HG02759 (cell line): ENCODE measurements at regions not wholly inside any gene's neighbourhood (a gene's known extent, or its start where the extent isn't known, plus 50 kb on each side); places are given as distances from the start of the nearest gene placed in this dataset.

Experiments used
- ATAC-seq: cut with Tn5 transposase; IDR thresholded peaks from one replicate; pipeline ENCODE4 v1.9.1; 2021; ENCODE audit warnings: mild to moderate bottlenecking, moderate library complexity; ENCODE audit not compliant: unreplicated experiment

DNA sequence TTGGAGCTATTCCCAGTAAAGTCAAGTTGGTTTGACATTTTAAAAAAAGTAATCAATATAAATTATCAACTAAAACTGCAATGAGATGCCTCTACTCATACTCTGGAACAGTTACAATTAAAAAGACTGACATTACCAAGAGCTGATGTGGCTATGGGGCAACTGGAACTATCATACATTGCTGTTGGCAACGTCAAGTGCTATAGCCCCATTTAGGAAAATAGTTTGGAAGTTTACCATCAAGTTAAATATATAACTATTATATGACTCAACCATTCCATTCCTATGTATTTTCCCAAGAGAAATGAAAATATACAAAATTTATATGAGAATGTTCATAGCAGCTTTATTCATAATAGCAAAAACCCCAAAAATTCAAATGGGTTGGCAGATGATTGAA is 111.4 kb upstream of the HDGFL1 start:
- ATAC-seq: no peak

DNA sequence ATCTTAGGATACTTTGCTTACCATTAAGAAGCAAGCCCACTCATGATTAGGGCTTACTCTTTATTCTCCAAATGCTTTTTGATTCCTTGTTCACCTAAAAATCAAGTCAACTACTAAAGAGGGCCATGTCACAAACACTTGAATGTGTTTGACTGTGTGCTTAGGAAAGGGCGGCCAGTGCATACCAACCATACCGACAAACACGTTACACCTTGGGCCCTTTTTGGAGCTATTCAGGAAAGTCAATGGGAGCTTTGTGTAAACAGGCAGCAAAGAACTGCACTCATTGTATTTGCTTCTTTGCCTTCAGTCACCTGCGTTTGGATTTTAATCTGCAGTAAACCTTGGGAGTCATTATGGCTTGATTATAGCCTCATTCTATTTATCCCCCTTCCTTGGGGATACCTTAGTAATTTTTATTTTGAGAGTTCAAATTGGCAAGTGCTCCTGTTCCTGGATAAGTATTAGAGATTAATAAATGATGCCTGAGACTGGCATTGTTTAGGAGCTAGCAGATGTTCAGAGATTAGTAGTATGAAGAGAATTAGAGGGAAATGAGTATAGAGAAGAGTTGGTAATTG is 102.6 kb upstream of the HDGFL1 start:
- no peak for ATAC-seq

DNA sequence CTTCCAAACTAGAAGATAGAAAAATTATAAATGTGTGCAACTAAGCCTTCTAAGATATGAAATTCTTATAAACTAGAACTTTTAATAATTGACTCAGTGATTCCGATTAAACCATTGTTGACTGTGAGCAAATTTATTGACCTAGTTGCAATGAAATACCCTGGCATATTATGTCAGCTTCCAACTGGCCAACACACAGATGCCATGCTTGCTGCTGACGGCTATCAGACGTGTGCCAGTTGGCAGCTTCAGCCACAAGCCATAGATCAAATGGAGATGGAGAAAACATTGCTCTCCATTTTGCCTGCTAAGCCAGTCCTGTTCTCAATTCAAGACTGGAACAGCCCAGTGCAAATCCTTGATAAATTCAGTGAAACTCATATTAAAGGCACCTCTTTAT is 101.7 kb upstream of the HDGFL1 start:
- ATAC-seq: no peak

DNA sequence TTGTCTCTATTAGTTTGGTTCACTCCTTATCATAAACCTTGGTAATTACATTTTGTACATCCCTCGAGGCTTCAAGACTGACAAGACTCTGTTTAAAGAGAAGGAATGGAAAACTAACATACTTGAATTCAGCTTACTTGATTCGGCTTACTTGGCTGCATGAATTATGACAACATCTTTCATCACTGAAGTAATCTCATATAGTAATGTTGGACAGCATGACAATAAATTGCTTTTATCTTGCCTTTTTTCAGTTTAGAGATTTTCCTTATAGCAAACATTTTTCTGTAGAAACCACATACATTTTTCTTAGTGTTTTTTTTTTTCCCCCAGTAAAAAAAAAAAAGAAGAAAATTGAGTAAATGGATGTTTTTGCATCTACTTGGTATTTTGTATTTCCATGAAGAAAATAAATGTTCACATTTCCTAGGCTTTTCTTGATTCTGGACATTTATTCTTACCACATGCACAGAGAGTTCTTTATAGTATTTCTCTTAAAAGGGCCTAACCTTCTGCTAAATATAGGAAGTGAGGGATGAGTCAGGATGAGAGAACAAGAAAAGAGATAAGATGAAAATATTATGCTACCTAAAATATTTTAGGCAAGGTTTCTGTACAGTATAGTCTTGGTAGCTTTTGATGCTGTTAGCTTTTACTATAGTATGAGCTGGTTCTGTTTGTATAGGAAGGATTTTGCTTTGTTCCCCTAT is 101.0 kb upstream of the HDGFL1 start:
- ATAC-seq: no peak

DNA sequence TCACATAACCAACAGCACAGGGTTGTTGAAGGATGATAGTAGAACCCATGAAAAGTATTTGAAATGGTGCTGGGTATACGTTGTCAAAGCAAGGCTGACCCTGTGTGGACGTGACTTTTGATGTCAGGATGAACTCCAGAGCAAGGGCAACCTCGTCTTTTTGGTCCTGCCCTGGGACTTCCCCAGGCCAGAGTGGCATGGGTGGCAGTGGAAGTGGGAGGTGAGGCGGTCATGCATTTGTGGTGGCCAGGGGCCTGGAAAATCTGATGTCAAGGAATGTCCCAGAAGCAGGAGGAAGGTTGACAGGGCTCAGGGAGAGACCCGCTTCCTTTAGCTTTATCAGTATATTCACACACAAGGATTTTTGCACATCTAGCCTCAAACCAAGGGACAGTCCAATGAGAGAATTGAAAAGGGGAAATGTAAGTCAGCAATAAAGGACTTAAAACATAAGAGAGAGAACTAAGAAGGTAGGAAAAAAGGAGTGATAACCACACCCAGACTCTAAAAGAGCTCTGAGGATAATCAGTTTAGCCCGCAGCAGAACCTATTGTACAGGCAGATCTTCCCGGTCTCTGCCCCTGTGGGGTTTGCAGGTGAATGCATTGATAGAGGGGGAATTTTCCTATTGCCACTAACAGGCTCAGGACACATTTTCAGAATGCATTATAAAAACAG is 98.8 kb upstream of the HDGFL1 start:
- ATAC-seq: no peak

DNA sequence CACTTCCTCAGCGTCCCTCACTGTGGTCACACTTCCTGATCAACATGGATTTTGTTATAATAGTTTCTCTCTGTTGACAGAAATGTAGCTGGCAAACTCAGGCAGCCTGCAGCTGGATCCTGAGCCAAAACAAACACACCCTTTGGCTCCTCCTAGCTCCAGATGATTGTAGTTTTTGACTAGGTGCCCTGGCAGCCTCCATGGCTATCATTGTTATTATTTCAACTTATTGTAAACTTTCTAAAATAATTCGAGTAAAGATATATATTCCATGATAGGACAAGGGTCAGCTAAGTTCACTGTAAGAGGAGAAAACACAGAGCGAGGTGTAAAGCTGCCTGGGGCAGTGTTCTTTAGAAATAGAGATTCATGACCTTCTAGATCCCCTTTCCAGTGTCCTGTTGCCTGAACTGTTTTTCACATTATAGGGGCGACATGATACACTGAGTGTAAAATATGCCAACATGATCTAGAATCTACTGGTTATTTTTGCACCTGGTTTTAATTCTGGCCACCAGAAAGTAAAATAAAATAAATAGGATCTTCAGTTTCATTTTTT is 98.2 kb upstream of the HDGFL1 start:
- ATAC-seq: no peak

DNA sequence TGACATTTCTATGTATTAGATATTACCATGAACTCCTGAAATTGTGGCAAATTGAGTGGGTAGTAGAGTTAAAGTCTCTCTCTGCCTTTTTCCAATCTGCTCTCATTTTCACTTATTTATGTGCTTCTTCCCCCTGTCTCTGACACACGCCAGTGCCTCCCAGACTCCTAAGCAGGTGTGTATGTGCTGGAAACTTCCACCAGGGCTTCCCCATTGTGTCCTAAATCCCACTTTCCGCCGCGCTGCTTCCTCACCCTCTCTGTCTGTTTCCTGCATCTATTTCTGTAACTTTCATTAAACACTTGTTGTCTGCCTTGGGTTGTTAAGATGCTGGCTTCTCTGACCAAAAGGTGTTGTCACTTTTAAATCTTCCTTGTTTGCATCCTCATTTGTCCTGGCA is 97.6 kb upstream of the HDGFL1 start:
- no peak for ATAC-seq

DNA sequence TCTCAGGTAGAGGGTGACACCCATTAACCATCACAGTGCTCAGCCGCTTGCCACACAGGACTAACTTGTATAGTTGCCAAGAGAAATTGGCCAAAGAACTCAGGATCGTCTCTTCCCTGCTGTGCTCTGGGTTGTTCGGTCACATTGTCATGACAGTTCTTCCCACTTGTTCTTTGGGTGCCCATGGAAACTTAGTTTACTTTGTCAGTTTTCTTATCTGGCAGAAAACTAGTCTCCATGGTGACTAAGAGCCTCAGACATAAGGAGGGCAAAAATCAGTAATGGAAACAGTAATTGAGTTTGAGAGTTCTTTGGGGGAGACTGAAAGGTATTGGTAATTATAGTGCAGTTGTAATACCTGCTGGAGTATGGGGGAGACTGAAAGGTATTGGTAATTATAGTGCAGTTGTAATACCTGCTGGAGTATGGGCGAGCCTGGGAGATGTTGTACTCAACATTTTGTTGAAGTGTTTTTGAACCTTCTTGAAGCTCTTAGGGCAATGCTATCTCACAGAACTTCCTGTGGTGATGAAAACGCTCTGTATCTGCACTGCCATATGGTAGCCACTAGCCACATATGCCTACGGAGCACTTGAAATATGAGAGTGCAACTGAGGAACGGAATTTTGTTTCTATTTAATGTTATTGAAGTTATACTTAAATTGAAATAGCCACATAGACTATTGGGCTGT is 95.2 kb upstream of the HDGFL1 start:
- no peak for ATAC-seq

DNA sequence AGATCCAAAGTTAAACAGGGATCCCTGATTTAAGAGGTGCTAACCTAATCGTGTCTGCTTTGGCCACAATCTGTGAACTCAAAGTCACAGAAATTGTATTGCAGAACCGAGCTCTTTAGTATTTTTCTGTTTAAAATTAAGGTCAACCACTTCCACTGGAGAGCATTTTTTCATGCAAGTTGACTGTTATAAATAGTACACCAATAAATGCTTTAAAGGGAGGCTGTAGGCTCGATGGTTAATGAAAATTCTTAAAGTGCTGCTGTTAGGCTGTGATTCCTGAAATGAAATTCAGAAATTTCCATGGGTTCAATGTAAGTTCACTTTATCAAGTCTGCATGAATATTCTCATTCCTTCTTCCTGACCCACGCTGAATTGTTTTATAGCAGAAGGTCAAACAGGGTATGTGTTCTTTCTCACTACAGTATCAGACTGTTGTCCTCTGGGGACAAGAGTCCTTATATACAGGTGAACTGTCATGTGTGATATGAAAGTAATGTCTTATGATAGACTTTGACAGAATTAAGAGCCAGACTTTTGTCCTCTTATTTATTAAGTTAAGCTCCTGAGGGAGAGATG is 92.5 kb upstream of the HDGFL1 start:
- ATAC-seq: no peak

DNA sequence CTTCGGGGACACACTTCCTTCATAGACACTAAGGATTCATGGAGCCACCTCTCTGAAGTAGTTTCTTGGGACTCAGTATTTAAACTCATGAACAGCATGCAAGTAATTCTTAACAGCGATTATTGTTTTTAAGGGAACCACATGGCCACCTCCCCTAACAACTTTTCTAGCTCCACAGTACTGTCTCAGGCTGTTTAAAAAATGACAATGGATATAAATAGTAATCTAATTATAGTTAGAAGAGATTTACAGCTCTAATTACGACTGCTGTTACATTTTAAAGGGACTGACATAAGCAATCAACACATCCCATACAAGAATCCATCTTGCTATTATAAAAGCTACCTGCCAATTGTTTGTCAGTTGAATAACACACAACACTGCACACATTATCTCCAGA is 72.1 kb upstream of the HDGFL1 start:
- ATAC-seq: no peak

DNA sequence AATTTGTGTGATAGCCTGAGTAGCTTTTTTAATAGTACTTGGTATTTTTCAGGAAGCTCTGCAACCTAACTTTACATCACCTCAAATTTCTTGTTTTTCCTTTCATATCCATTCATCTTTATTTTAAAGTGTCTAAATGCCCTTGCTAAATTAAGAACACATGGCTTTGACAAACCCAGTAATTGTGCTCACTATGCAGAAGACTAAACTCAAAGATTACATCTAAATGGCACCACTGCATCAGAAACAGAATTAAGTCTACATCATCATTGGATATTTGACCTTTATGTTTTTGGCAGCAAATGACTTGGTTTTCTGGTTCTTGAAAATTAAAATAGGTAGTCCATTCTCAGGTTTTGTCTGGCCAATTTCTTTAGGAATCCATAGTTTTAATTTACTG is 69.6 kb upstream of the HDGFL1 start:
- ATAC-seq: no peak

DNA sequence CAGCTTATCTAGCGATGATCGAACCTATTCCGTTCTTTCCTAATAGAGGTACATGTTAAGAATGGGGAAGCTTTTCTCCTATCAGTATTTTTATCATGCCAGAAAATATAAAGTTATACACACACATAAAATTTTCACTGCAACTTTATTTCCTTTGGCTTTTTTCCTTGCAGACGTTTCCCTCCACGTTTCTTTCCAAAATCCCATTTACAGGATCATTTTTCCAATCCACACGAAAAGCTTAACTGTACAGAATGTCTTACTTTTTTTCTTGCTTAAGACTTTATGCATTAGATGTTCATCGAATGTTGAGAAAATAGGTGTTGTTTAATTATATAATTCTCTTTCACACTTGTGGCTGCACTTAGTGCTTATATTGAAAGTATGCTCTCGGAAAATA is 62.9 kb upstream of the HDGFL1 start:
- no peak for ATAC-seq

DNA sequence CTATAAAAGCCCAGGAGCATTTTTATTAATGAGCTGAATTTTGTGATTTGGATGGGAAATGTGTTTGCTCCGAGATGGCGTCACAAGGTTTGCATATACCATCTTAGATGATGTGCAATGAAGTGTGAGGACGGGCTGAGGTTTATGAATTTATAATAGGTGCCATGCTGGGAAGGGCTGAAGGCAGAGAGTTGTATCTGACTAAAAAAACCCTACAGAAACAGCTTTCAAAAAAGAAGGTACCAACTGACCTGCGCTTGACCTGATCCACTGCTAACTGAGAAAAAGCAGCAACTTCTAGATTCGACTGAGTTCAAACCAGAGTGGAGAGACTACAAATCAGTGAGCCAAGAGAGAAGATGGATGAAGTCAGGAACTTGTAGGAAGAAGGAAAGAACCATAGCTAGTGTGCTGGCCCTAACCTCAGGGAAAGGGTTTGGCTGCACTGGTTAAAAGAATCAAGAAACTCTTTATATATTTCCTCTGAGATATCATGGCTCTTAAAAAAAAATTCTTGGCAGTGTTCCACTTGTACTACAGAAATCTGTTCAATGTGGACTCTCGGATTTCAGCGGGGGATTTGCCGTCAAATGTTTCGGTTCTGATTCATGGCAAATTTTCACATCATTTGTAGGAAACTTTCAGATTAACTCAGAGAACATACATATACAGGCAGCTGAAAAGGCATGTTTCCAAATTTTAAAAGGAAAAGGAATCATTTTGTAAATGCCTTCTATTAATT is 56.5 kb upstream of the HDGFL1 start:
- ATAC-seq: no peak

DNA sequence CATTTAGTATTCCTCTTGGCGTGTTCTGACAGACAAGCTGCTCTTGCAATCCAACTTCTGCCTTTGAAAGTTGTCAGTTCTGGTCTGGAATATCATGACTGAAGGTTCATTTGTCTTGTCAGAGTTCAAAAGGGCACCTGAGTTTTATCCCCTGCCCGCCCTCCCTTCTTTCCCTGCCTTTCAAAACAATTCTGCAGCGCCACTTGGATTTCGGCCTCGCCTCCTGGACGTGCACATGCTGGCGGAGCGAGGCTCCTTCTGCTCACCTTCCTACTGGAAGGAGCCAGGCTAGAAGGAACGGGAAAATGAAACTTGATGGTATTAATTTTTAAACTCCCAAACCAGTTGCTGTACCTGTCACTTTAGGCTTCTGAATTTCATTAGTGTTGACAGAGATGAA is 55.7 kb upstream of the HDGFL1 start:
- no peak for ATAC-seq

DNA sequence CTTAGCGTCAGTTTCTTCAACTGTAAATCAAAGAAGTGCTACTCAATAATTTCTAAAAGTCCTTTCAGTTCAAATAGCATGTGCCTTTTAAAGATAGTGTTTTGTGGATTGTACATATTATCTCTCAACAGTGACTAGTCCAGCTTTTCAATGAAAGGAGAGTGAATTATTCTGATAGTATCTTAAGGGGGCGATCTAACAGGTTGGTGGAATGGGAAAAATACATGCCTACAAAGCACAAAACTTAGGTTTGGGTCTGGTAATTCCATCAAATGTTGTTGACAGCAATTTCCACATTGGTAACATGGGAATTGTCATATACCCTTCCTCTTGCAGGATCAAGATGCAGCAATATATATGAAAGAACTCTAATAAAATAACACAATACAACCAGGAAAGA is 50.1 kb upstream of the HDGFL1 start:
- no peak for ATAC-seq
